ENCODE measurements at regions not wholly inside any gene's neighbourhood (a gene's known extent, or its start where the extent isn't known, plus 50 kb on each side); places are given as distances from the start of the nearest gene placed in this dataset.

DNA sequence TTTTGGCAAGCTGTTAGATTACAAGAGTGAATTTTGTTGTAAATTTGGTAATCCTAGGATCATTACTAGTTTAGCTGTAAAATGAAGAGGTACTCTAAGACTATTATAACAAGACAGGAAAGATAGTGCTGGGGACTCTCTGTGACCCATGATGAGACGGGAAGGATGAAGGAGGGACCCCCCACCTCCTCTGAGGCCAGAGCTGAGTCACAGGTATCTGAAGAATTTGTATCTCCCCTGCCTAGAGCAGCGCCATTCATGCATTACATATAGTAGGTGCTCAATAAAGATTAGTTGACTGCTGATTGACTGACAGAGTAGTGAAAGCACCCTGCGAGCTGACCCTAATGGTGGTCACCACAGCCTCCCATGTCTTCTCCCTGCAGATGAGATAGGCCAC lies 202.8 kb downstream of the SNX18 start:
- H3K4me3 ChIP-seq (ENCODE audit: control insufficient read depth in 2 of 3, extremely low read depth in 1 of 3, insufficient read depth in 2 of 3, low read depth in 1 of 3, low read length in 3 of 3) = no peak overlapping the region
- no peaks in the 10 kb centered on the region for H3K79me2 ChIP-seq (ENCODE audit: control insufficient read depth, insufficient read depth, low read length)
- no peaks in the 10 kb centered on the region for H4K20me1 ChIP-seq (ENCODE audit: control insufficient read depth, extremely low read depth, insufficient read depth, low read length)
- dilution Hi-C loops (cut with MboI; ENCODE audit: extremely low pct_ligation_motif_present, low sequenced_read_pairs) = no loop called here
- no peak overlapping the region for H2AFZ ChIP-seq (ENCODE audit: control insufficient read depth, low read length)
- H3K4me1 ChIP-seq (ENCODE audit: control insufficient read depth, extremely low read depth, insufficient read depth, low read length) = peaks cover 4% of the 10 kb centered on the region
- H3K36me3 ChIP-seq (ENCODE audit: control insufficient read depth in 2 of 2, extremely low read depth in 1 of 2, insufficient read depth in 2 of 2, low read length in 2 of 2) = no peaks in the 10 kb centered on the region
- no peak overlapping the region for H3K27ac ChIP-seq (ENCODE audit: control insufficient read depth, insufficient read depth, low read length)
- H3K4me2 ChIP-seq (ENCODE audit: control insufficient read depth, extremely low read depth, insufficient read depth, low read depth, low read length) = no peak overlapping the region
- FAIRE-seq = no peak
- no peak overlapping the region for H3K9ac ChIP-seq (ENCODE audit: control insufficient read depth, extremely low read depth, insufficient read depth, low read length)
- no peak for DNase-seq (ENCODE audit: low read depth, low spot score)
- H3K27me3 ChIP-seq (ENCODE audit: control insufficient read depth, extremely low read depth, insufficient read depth, low read length) = no peaks in the 10 kb centered on the region
- H3K9me1 ChIP-seq (ENCODE audit: control insufficient read depth, extremely low read depth, insufficient read depth, low read length) = no peaks in the 10 kb centered on the region
- no peaks in the 10 kb centered on the region for H3K9me3 ChIP-seq (ENCODE audit: control insufficient read depth, low read depth, low read length)
- TF ChIP-seq, protein P1, sequence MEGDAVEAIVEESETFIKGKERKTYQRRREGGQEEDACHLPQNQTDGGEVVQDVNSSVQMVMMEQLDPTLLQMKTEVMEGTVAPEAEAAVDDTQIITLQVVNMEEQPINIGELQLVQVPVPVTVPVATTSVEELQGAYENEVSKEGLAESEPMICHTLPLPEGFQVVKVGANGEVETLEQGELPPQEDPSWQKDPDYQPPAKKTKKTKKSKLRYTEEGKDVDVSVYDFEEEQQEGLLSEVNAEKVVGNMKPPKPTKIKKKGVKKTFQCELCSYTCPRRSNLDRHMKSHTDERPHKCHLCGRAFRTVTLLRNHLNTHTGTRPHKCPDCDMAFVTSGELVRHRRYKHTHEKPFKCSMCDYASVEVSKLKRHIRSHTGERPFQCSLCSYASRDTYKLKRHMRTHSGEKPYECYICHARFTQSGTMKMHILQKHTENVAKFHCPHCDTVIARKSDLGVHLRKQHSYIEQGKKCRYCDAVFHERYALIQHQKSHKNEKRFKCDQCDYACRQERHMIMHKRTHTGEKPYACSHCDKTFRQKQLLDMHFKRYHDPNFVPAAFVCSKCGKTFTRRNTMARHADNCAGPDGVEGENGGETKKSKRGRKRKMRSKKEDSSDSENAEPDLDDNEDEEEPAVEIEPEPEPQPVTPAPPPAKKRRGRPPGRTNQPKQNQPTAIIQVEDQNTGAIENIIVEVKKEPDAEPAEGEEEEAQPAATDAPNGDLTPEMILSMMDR (optimal IDR thresholded peaks at IDR 0.05 in 1 of 3, IDR thresholded peaks at IDR 0.05 in 1 of 3, conservative IDR thresholded peaks at IDR 0.05 in 1 of 3; ENCODE audit: extremely low read depth in 1 of 3, insufficient read depth in 2 of 3, low read length in 3 of 3) = no peak
- no peak for TF ChIP-seq EZH2 (IDR thresholded peaks at IDR 0.05; ENCODE audit: low read length)

DNA sequence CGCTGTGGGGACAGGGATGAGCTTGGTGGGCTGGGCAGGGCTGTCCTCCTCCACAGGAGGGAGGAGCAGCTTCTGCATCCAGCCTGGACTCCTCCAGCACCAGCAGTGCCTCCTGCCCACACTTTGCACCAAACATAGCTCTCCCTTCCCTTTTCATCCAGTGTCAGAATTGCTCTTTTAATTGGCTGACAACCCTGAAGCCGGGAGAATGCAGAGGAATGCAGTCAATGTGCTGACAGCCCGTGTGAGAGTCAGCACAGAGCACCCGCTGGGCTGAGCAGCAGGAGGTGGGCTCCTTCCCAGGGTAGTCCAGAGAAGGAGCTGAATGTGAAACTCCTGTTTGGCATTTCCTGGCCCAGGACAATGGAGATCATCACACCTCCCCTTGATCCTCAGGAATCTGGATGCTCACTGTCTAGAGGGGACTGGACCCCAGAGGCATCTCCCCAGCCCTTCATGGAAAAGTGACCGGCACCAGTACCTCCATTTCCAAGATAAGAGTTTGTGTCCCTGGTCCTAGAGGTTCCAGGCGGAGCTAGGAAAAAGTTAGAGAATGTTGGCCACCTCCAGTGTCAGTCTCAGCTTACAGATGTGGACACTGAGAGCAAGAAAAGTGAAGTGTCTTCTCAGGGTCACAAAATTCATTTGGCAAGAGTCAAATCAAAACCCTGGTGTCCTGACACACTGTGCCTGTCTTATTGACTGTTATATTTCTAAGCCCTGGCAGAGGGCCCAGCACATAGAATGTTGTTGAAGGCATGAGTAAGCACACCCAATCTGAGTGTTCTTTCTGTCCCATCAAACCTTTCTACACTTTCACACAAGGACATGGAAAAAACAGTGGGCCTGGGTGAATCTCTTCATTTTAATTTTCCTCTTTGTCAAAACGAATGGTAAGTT lies 202.1 kb downstream of the SNX18 start:
- Histone ChIP-seq H4K20me1 (ENCODE audit: control insufficient read depth, extremely low read depth, insufficient read depth, low read length) (no peaks in the 10 kb centered on the region), H3K4me2 (ENCODE audit: control insufficient read depth, extremely low read depth, insufficient read depth, low read depth, low read length) (no peak overlapping the region), H3K4me1 (ENCODE audit: control insufficient read depth, extremely low read depth, insufficient read depth, low read length) (peaks cover 4% of the 10 kb centered on the region), H3K9me3 (ENCODE audit: control insufficient read depth, low read depth, low read length) (no peaks in the 10 kb centered on the region), H3K27me3 (ENCODE audit: control insufficient read depth, extremely low read depth, insufficient read depth, low read length) (no peaks in the 10 kb centered on the region), H2AFZ (ENCODE audit: control insufficient read depth, low read length) (no peak overlapping the region), H3K9me1 (ENCODE audit: control insufficient read depth, extremely low read depth, insufficient read depth, low read length) (no peaks in the 10 kb centered on the region), H3K27ac (ENCODE audit: control insufficient read depth, insufficient read depth, low read length) (no peak overlapping the region), H3K9ac (ENCODE audit: control insufficient read depth, extremely low read depth, insufficient read depth, low read length) (no peak overlapping the region), H3K36me3 (ENCODE audit: control insufficient read depth in 2 of 2, extremely low read depth in 1 of 2, insufficient read depth in 2 of 2, low read length in 2 of 2) (no peaks in the 10 kb centered on the region), H3K4me3 (ENCODE audit: control insufficient read depth in 2 of 3, extremely low read depth in 1 of 3, insufficient read depth in 2 of 3, low read depth in 1 of 3, low read length in 3 of 3) (no peak overlapping the region), H3K79me2 (ENCODE audit: control insufficient read depth, insufficient read depth, low read length) (no peaks in the 10 kb centered on the region)
- TF ChIP-seq, protein P1 (optimal IDR thresholded peaks at IDR 0.05 in 1 of 3, IDR thresholded peaks at IDR 0.05 in 1 of 3, conservative IDR thresholded peaks at IDR 0.05 in 1 of 3; ENCODE audit: extremely low read depth in 1 of 3, insufficient read depth in 2 of 3, low read length in 3 of 3) = no peak
- TF ChIP-seq EZH2 (IDR thresholded peaks at IDR 0.05; ENCODE audit: low read length) = no peak
- DNase-seq (ENCODE audit: low read depth, low spot score) = no peak
- no peak for FAIRE-seq
- dilution Hi-C loops (cut with MboI; ENCODE audit: extremely low pct_ligation_motif_present, low sequenced_read_pairs) = no loop called here

All from keratinocyte (primary cell).